Rectal smooth muscle tissue (tissue), 1 donor: ENCODE measurements at regions not wholly inside any gene's neighbourhood (a gene's known extent, or its start where the extent isn't known, plus 50 kb on each side); places are given as distances from the start of the nearest gene placed in this dataset.
A peak's percentile ranks its signal among the peaks of the same experiment; 100 is the strongest.

Experiments used
- H3K27ac ChIP-seq: one replicate; pipeline ENCODE4 v1.7.0; 2013; ENCODE audit warnings: low read depth, low read length, inconsistent platforms
- H3K27me3 ChIP-seq: one replicate; pipeline ENCODE4 v1.7.0; 2013; ENCODE audit warnings: low read length; ENCODE audit not compliant: control insufficient read depth, insufficient read depth
- H3K36me3 ChIP-seq: one replicate; pipeline ENCODE4 v1.7.0; 2013; ENCODE audit warnings: low read length; ENCODE audit not compliant: control insufficient read depth, insufficient read depth
- H3K4me1 ChIP-seq: one replicate; pipeline ENCODE4 v1.7.0; 2013; ENCODE audit warnings: low read length; ENCODE audit not compliant: control insufficient read depth, insufficient read depth
- H3K4me3 ChIP-seq: one replicate; pipeline ENCODE4 v1.7.0; 2013; ENCODE audit warnings: low read length
- H3K9ac ChIP-seq: one replicate; pipeline ENCODE4 v1.7.0; 2013; ENCODE audit warnings: low read length

DNA sequence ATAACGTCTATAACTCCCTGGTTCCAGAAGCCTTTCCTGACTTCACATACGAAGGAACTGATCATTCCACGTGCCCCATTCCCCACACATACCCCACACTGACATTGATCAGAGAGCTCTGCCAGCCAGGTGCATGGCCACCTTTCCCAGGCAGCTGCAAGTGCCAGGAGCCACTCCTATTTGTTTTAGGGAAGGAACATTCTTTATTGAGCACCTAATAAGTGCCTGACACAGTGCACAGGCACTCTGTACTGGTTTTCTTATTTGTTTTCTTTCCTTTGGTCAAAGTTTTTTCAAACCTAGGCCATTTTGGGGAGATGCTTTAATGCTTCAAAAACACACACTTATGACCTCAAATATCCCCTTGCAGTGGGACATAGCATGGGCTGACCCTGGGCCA lies 50.0 kb downstream of the PITPNM2 start:
- Histone ChIP-seq H3K9ac (no peak overlapping the region), H3K4me1 (peaks cover 11% of the 10 kb centered on the region), H3K36me3 (no peaks in the 10 kb centered on the region), H3K4me3 (no peak overlapping the region), H3K27ac (no peak overlapping the region), H3K27me3 (no peaks in the 10 kb centered on the region)

GRCh38 chr12:123100450-123100849 lies 50.4 kb downstream of the PITPNM2 start:
- H3K27ac ChIP-seq = no peak overlapping the region

DNA sequence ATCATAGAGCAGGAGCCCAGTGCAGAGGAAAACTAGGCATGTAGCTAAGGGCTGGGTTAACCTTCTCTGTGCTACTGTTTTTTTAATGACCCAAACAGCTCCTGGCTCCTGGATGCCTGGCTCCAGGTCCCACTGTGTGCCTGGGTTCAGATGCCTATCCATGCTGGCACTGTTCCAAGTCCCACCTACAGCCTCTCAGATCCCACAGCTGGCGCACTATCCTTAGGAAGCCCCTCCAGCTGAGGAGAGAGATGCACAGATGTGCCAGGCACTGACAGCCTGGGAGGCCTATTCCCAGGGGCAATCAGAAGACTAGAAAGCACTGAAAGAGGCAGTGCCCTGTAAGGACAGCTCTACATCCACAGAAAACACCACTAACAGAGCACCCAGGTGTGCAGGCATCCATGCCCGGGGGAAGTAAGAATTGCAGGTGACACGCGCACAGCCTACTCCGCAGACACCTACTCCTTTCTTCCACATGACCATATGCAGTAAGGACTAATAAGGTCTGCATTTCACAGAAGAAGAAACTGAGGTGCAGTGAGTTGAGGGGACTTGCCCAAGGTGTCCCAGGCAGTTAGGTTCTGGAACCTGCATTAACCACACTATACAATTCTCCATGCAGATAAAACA lies 51.2 kb downstream of the PITPNM2 start:
- Histone ChIP-seq H3K27ac (no peak overlapping the region), H3K9ac (no peak overlapping the region), H3K36me3 (no peaks in the 10 kb centered on the region), H3K4me3 (no peak overlapping the region), H3K27me3 (no peaks in the 10 kb centered on the region), H3K4me1 (peaks cover 22% of the 10 kb centered on the region)

More at GRCh38 chr12:123100450-123100849, 50.4 kb downstream of the PITPNM2 start:
- H3K36me3 ChIP-seq = no peaks in the 10 kb centered on the region
- no peak overlapping the region for H3K4me3 ChIP-seq
- no peak overlapping the region for H3K9ac ChIP-seq
- peaks cover 15% of the 10 kb centered on the region for H3K4me1 ChIP-seq
- H3K27me3 ChIP-seq = no peaks in the 10 kb centered on the region

DNA sequence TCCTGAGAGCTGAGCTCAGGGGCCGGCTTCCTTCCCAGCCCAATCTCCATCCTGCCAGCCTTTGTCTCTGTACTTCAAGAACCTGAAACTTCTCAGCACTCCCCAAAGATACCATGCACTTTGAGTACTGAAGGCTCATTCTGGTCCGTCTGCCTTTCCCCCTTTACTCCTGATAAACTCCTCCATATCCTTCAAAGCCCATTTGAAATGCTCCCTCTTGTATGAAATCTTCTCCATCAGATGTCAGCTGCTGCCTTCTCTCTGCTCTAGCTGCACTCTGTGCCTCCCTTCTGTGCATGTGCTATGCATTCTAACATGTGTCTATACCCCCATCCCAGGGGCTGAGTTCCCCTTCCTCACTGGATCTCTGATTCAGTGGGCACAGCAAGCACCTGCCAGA lies 52.1 kb downstream of the PITPNM2 start:
- H3K27ac ChIP-seq = no peak overlapping the region
- H3K4me3 ChIP-seq = no peak overlapping the region
- peaks cover 30% of the 10 kb centered on the region for H3K4me1 ChIP-seq
- no peaks in the 10 kb centered on the region for H3K27me3 ChIP-seq
- no peaks in the 10 kb centered on the region for H3K36me3 ChIP-seq
- H3K9ac ChIP-seq = no peak overlapping the region

GRCh38 chr12:123097561-123098084 lies 53.3 kb downstream of the PITPNM2 start:
- no peak overlapping the region for H3K9ac ChIP-seq
- no peak overlapping the region for H3K4me3 ChIP-seq
- peak overlapping the region; percentile 53 for H3K27ac ChIP-seq
- peaks cover 30% of the 10 kb centered on the region for H3K4me1 ChIP-seq
- no peaks in the 10 kb centered on the region for H3K27me3 ChIP-seq
- no peaks in the 10 kb centered on the region for H3K36me3 ChIP-seq

DNA sequence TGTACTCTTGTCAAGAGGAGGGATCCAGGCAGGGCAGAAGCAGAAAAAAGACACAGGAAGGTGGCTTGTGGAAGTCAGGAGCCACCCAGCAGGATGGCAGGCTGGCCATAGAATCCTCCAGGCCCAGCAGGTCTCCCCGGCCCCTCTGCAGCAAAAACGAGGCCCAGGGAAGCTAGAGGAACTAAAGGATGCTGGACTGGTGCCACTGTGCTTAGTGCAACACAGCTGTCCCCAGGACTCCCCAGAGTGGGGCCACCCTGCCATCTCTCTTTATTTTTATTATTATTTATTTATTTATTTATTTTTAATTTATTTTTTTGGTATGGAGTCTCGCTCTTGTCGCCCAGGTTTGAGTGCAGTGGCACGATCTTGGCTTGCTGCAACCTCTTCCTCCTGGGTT lies 54.1 kb downstream of the PITPNM2 start:
- Histone ChIP-seq H3K4me3 (no peak overlapping the region), H3K4me1 (peaks cover 30% of the 10 kb centered on the region), H3K27ac (no peak overlapping the region), H3K27me3 (no peaks in the 10 kb centered on the region), H3K9ac (no peak overlapping the region), H3K36me3 (no peaks in the 10 kb centered on the region)

DNA sequence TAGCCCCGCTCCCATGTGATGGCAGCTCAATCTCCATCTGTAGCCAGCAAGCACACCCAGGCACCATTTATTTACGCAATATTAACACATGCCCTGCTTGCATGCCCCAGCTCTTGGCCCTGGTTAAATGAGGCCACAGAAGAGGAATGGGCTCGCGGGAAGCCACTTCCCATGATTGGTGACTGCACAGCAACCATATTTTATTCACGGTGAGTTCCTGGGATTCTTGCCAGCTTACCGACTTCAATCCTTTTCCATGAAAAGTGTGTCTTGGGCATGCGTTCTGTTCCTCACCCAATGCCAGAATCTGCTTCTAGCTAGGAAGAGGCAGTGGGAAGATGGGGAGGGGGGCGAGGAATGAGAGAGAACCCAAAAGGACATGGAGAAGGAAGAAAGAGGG lies 54.7 kb downstream of the PITPNM2 start:
- H3K4me3 ChIP-seq = no peak overlapping the region
- H3K4me1 ChIP-seq = peaks cover 30% of the 10 kb centered on the region
- H3K27ac ChIP-seq = no peak overlapping the region
- no peak overlapping the region for H3K9ac ChIP-seq
- no peaks in the 10 kb centered on the region for H3K36me3 ChIP-seq
- no peaks in the 10 kb centered on the region for H3K27me3 ChIP-seq

DNA sequence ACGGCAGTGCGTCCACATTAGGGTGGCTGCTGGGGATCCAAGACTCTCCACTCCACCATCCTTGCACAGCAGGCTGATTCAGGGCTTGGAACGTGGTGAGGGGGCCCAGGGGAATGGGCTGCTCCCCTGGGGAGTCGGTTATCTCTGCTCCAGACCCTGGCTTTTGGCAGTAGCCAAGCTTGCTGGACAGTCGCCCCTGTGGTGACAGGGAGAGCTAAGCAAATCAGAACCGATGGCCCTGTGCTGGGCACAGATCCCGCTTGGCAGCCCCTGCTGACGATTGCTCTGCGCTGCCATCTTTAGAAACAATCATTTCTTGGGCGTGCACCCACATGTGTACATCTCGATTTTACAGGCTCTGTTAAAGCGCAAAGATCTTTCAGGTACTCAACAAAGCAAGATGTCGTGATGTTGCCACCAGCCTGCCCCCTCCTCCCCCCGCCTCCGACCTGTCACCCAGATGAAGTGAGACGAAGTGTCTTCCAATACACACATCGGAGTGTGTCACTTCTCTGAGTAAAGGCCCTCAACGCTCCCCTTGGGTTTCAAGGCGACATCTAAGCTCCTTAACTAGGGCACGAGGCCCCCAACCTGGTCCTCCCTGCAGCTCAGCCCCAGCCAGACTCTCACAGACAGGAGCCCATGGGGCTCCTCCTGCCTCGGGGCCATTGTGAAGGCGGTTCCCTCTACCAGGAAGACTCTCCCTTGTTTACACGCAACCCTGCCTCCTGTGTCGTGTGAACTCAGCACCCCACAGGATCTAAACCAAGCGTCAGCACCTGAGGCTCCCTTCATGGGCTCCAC lies 55.6 kb downstream of the PITPNM2 start:
- H3K27me3 ChIP-seq = no peaks in the 10 kb centered on the region
- peak overlapping the region; percentile 10 for H3K4me3 ChIP-seq
- H3K9ac ChIP-seq = no peak overlapping the region
- H3K27ac ChIP-seq = peak overlapping the region; percentile 57
- peaks cover 30% of the 10 kb centered on the region for H3K4me1 ChIP-seq
- no peaks in the 10 kb centered on the region for H3K36me3 ChIP-seq

- Histone ChIP-seq H3K4me3 (peak overlapping the region; percentile 10), H3K9ac (no peak overlapping the region), H3K4me1 (peaks cover 30% of the 10 kb centered on the region), H3K27me3 (no peaks in the 10 kb centered on the region), H3K27ac (peak overlapping the region; percentile 57), H3K36me3 (no peaks in the 10 kb centered on the region)
These were observed 56.4 kb downstream of the PITPNM2 start for GRCh38 chr12:123094349-123095077.

GRCh38 chr12:123092866-123093265 lies 58.0 kb downstream of the PITPNM2 start:
- H3K27me3 ChIP-seq = no peaks in the 10 kb centered on the region
- no peak overlapping the region for H3K27ac ChIP-seq
- H3K4me1 ChIP-seq = peaks cover 28% of the 10 kb centered on the region
- H3K4me3 ChIP-seq = no peak overlapping the region
- H3K36me3 ChIP-seq = no peaks in the 10 kb centered on the region
- H3K9ac ChIP-seq = no peak overlapping the region

GRCh38 chr12:123091230-123092150 lies 59.4 kb downstream of the PITPNM2 start:
- Histone ChIP-seq H3K9ac (no peak overlapping the region), H3K4me1 (peaks cover 21% of the 10 kb centered on the region), H3K27ac (no peak overlapping the region), H3K36me3 (no peaks in the 10 kb centered on the region), H3K27me3 (no peaks in the 10 kb centered on the region), H3K4me3 (no peak overlapping the region)
